VCaP (cell line): ENCODE measurements at regions not wholly inside any gene's neighbourhood (a gene's known extent, or its start where the extent isn't known, plus 50 kb on each side); places are given as distances from the start of the nearest gene placed in this dataset.

Source experiments
- H3K27ac ChIP-seq: fragments of 450-650 bp; 2 replicates; pipeline ENCODE4 v1.5.1; 2017
- CTCF ChIP-seq: fragments of 450-650 bp; conservative IDR thresholded peaks from 2 replicates; pipeline ENCODE4 v1.5.1; 2017; ENCODE audit warnings: mild to moderate bottlenecking, moderate library complexity

- TF ChIP-seq CTCF = no peak
- no peak overlapping the region for H3K27ac ChIP-seq
Measured at GRCh38 chr1:193685986-193686385, 499.6 kb upstream of the B3GALT2 start.

GRCh38 chr1:193681422-193681821 lies 495.0 kb upstream of the B3GALT2 start:
- H3K27ac ChIP-seq = peak overlapping the region; percentile 56
- TF ChIP-seq CTCF = no peak

- H3K27ac ChIP-seq = peak overlapping the region; percentile 56
- TF ChIP-seq CTCF = no peak
Measured at GRCh38 chr1:193680924-193681316, 494.5 kb upstream of the B3GALT2 start.

GRCh38 chr1:193680247-193680923 lies 494.0 kb upstream of the B3GALT2 start:
- TF ChIP-seq CTCF = no peak
- peak overlapping the region; percentile 56 for H3K27ac ChIP-seq

- H3K27ac ChIP-seq = peak overlapping the region; percentile 49
- no peak for TF ChIP-seq CTCF
Measured at GRCh38 chr1:193677874-193678273, 491.5 kb upstream of the B3GALT2 start.

GRCh38 chr1:193676996-193677549 lies 490.7 kb upstream of the B3GALT2 start:
- TF ChIP-seq CTCF = no peak

GRCh38 chr1:193674292-193674944 lies 488.0 kb upstream of the B3GALT2 start:
- TF ChIP-seq CTCF = no peak
- no peak overlapping the region for H3K27ac ChIP-seq

More at GRCh38 chr1:193676996-193677549, 490.7 kb upstream of the B3GALT2 start:
- H3K27ac ChIP-seq = peak overlapping the region; percentile 49
